GM19468 (cell line): ENCODE measurements at regions not wholly inside any gene's neighbourhood (a gene's known extent, or its start where the extent isn't known, plus 50 kb on each side); places are given as distances from the start of the nearest gene placed in this dataset.
"Not testable (repeated sequence)": the region's sequence is repeated elsewhere in the genome, so short reads cannot be mapped to it uniquely, and the experiment has no call there.

Experiments used
- ATAC-seq: cut with Tn5 transposase; IDR thresholded peaks from one replicate; pipeline ENCODE4 v1.9.1; 2021; ENCODE audit warnings: mild to moderate bottlenecking, moderate library complexity, moderate number of reproducible peaks; ENCODE audit not compliant: unreplicated experiment; ENCODE audit errors: extremely low read depth

- no peak for ATAC-seq
Observed at GRCh38 chr22:49394116-49394785, 433.4 kb downstream of the BRD1 start.

GRCh38 chr22:49393526-49393925, 434.1 kb downstream of the BRD1 start:
- ATAC-seq: no peak

- ATAC-seq: no peak
Observed at GRCh38 chr22:49392841-49393510, 434.7 kb downstream of the BRD1 start.

GRCh38 chr22:49392247-49392646, 435.4 kb downstream of the BRD1 start:
- no peak for ATAC-seq

GRCh38 chr22:49391436-49391835, 436.2 kb downstream of the BRD1 start:
- ATAC-seq: no peak

GRCh38 chr22:49390954-49391353, 436.7 kb downstream of the BRD1 start:
- no peak for ATAC-seq

- ATAC-seq: not testable (repeated sequence)
Observed at GRCh38 chr22:49383909-49384308, 443.8 kb downstream of the BRD1 start.

- no peak for ATAC-seq
Observed at GRCh38 chr22:49382451-49382735, 445.3 kb downstream of the BRD1 start.

GRCh38 chr22:49381595-49382450, 445.9 kb downstream of the BRD1 start:
- ATAC-seq: no peak

GRCh38 chr22:49380828-49381114, 446.9 kb downstream of the BRD1 start:
- no peak for ATAC-seq

- ATAC-seq: no peak
Observed at GRCh38 chr22:49380095-49380827, 447.4 kb downstream of the BRD1 start.

GRCh38 chr22:49377306-49377705, 450.4 kb downstream of the BRD1 start:
- ATAC-seq: no peak

GRCh38 chr22:49373801-49374226, 453.9 kb downstream of the BRD1 start:
- ATAC-seq: no peak

GRCh38 chr22:49373289-49373666, 454.4 kb downstream of the BRD1 start:
- no peak for ATAC-seq

- ATAC-seq: no peak
Observed at GRCh38 chr22:49372530-49373288, 455.0 kb downstream of the BRD1 start.

GRCh38 chr22:49372111-49372529, 455.6 kb downstream of the BRD1 start:
- ATAC-seq: no peak

- ATAC-seq: no peak
Observed at GRCh38 chr22:49371325-49372110, 456.2 kb downstream of the BRD1 start.

- no peak for ATAC-seq
Observed at GRCh38 chr22:49370627-49371301, 456.9 kb downstream of the BRD1 start.
